ENCODE measurements at regions not wholly inside any gene's neighbourhood (a gene's known extent, or its start where the extent isn't known, plus 50 kb on each side); places are given as distances from the start of the nearest gene placed in this dataset.

GRCh38 chr3:117912352-117912751, 1122.3 kb downstream of the IGSF11 start:
- Histone ChIP-seq H3K4me3 (no peak overlapping the region), H3K9me3 (no peaks in the 10 kb centered on the region), H3K4me1 (no peaks in the 10 kb centered on the region), H3K27ac (no peak overlapping the region), H3K27me3 (no peaks in the 10 kb centered on the region), H3K36me3 (no peaks in the 10 kb centered on the region)
- 66 to 86% methylated on average over 2 of the region's 2 CpGs for WGBS, 2 donors
- TF ChIP-seq CTCF (IDR thresholded peaks at IDR 0.05) (no peak), POLR2A (IDR thresholded peaks at IDR 0.05) (no peak)
- intact Hi-C loops (cut with DNase I), result no loop called here
- DNase-seq, result no peak

GRCh38 chr3:117914540-117915100, 1120.0 kb downstream of the IGSF11 start:
- no peak for TF ChIP-seq POLR2A (IDR thresholded peaks at IDR 0.05)
- no peak for TF ChIP-seq CTCF (IDR thresholded peaks at IDR 0.05)
- no peaks in the 10 kb centered on the region for H3K9me3 ChIP-seq
- no peaks in the 10 kb centered on the region for H3K36me3 ChIP-seq
- DNase-seq, result no peak
- no peaks in the 10 kb centered on the region for H3K4me1 ChIP-seq
- no peaks in the 10 kb centered on the region for H3K27me3 ChIP-seq
- intact Hi-C loops (cut with DNase I), result no loop called here
- H3K4me3 ChIP-seq, result no peak overlapping the region
- WGBS, 2 donors, result 58 to 70% methylated on average over 8 of the region's 8 CpGs
- H3K27ac ChIP-seq, result no peak overlapping the region

DNA sequence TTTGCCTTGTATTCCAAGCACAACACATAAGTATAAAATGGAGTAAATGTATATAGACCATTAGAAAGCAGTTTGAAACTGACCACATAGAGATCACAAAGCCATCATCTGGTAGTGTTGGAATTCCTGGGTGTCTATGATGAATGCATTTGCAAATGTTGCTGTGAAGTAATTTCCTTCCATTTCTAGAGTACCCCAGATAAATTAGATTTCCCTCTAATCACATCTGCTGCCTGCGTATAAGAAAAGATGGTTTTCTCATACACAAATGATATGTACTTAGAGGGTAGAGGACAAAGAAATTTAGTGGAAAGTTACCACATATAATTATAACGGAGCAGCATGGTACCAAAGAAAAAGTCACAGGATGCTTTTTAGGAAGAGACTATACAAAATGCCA, 1117.8 kb downstream of the IGSF11 start:
- intact Hi-C loops (cut with DNase I), result no loop called here
- WGBS, 2 donors, result 90 to 93% methylated on average over 2 of the region's 2 CpGs
- TF ChIP-seq POLR2A (IDR thresholded peaks at IDR 0.05) (no peak), CTCF (IDR thresholded peaks at IDR 0.05) (no peak)
- Histone ChIP-seq H3K27me3 (no peaks in the 10 kb centered on the region), H3K36me3 (no peaks in the 10 kb centered on the region), H3K27ac (no peak overlapping the region), H3K9me3 (no peaks in the 10 kb centered on the region), H3K4me1 (no peaks in the 10 kb centered on the region), H3K4me3 (no peak overlapping the region)
- no peak for DNase-seq

- intact Hi-C loops (cut with DNase I), result no loop called here
- H3K27ac ChIP-seq, result no peak overlapping the region
- H3K36me3 ChIP-seq, result no peaks in the 10 kb centered on the region
- H3K27me3 ChIP-seq, result no peaks in the 10 kb centered on the region
- TF ChIP-seq POLR2A (IDR thresholded peaks at IDR 0.05) (no peak), CTCF (IDR thresholded peaks at IDR 0.05) (no peak)
- no peaks in the 10 kb centered on the region for H3K4me1 ChIP-seq
- H3K4me3 ChIP-seq, result no peak overlapping the region
- no peak for DNase-seq
- no peaks in the 10 kb centered on the region for H3K9me3 ChIP-seq
- WGBS, 2 donors, result 63 to 71% methylated on average over 1 of the region's 1 CpG
Observed at GRCh38 chr3:117919621-117920020, 1115.0 kb downstream of the IGSF11 start.

DNA sequence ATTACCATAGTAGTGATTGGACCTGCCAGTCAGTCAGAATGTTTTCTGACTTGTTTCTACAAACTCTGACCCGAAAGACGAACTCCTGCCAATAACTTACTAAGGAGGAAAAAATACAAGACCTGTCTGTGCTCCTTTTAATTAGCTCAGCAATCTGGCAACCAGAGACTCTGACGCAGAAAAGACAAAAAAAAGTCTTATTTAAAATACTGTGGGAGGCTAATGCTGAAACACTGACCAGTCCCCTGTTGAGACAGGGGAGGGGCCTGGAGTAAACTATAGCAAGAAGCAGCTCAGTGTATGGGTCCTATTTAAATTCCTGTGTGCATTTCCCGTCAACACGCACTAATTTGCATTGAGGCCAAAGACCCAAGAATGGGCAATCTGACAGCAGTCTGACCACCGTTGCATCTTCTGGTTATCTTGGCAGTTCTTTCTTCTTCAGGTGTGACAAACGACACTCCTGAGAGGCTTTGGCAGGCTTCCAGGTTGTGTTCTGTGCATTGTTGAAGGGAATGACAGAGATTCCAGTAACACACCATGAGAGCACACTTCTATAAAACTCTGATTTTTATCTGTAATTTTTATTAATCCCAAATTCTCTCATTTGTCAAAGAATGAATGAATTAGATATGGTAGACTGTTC, 1114.3 kb downstream of the IGSF11 start:
- DNase-seq, result no peak

More for the DNA sequence above, 1114.3 kb downstream of the IGSF11 start:
- Histone ChIP-seq H3K4me3 (no peak overlapping the region), H3K9me3 (no peaks in the 10 kb centered on the region), H3K27ac (no peak overlapping the region), H3K27me3 (no peaks in the 10 kb centered on the region), H3K4me1 (no peaks in the 10 kb centered on the region), H3K36me3 (no peaks in the 10 kb centered on the region)
- TF ChIP-seq POLR2A (IDR thresholded peaks at IDR 0.05), result no peak
- intact Hi-C loops (cut with DNase I), result no loop called here
- 51 to 61% methylated on average over 7 of the region's 7 CpGs for WGBS, 2 donors
